Nephron progenitor cell (in vitro differentiated cells): ENCODE measurements at regions not wholly inside any gene's neighbourhood (a gene's known extent, or its start where the extent isn't known, plus 50 kb on each side); places are given as distances from the start of the nearest gene placed in this dataset.

ENCODE experiments used
- DNase-seq: peaks from one replicate; pipeline ENCODE4 v3.0.0; 2021
- H3K27ac Mint-ChIP-seq: 2 replicates; pipeline ENCODE4 v1.8.0; 2021; ENCODE audit warnings: mild to moderate bottlenecking, moderate library complexity, mixed read lengths
- H3K27me3 Mint-ChIP-seq: 2 replicates; pipeline ENCODE4 v1.8.0; 2021; ENCODE audit warnings: mild to moderate bottlenecking, low read depth, mixed read lengths; ENCODE audit not compliant: poor library complexity
- H3K36me3 Mint-ChIP-seq: 2 replicates; pipeline ENCODE4 v1.8.0; 2021; ENCODE audit warnings: low read depth, mixed read lengths
- H3K4me1 Mint-ChIP-seq: 2 replicates; pipeline ENCODE4 v1.8.0; 2021; ENCODE audit warnings: mixed read lengths
- H3K4me3 Mint-ChIP-seq: 2 replicates; pipeline ENCODE4 v1.8.0; 2021; ENCODE audit warnings: mild to moderate bottlenecking, moderate library complexity, mixed read lengths
- H3K9me3 Mint-ChIP-seq: 2 replicates; pipeline ENCODE4 v1.8.0; 2021; ENCODE audit warnings: mild to moderate bottlenecking, moderate library complexity, mixed read lengths
- CTCF ChIP-seq: fragments of 200-600 bp; sonication (generic); IDR thresholded peaks from 2 replicates; pipeline ENCODE4 v1.5.0; 2021; ENCODE audit warnings: antibody characterized with exemption

DNA sequence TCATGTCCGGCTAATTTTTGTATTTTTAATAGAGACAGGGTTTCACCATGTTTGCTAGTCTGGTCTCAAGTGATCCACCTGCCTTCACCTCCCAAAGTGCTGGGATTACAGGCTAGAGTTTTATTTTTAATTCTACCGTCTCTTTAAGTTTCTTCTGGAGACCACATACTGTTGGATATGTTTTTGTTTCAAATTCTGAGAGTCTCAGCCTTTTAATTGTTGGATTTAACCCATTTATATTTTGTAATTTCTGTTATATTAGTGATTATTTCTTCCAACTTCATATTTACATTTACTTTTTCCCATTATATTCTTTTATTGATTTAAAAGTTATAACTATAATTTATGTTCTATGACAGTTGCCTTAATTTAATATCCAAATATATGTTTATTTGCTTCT, 139.4 kb downstream of the BMS1 start:
- no peak for DNase-seq
- peaks cover 14% of the 10 kb centered on the region for H3K4me1 Mint-ChIP-seq
- no peak overlapping the region for H3K27ac Mint-ChIP-seq
- peaks cover 21% of the 10 kb centered on the region for H3K9me3 Mint-ChIP-seq
- no peak overlapping the region for H3K4me3 Mint-ChIP-seq
- TF ChIP-seq CTCF: no peak
- H3K36me3 Mint-ChIP-seq: no peaks in the 10 kb centered on the region
- H3K27me3 Mint-ChIP-seq: peaks cover 8% of the 10 kb centered on the region

DNA sequence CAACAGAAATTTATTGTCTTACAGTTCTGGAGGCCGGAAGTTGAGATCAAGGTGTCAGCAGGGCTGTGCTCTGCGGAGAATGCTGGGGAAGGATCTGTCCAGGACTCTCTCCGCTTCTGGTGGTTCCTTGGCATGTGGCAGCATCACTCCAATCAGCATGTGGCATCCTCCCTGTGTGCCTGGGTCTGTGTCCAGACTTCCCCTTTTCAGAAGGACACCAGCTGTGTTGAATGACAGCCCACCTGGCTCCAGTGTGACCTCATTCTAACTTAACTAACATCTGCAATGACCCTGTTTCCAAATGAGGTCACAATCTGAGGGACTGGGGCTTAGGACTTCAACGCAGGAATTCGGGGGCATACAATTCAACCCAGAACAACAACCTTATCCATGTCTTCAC, 141.9 kb downstream of the BMS1 start:
- no peak for TF ChIP-seq CTCF
- no peak overlapping the region for H3K27ac Mint-ChIP-seq
- H3K36me3 Mint-ChIP-seq: no peaks in the 10 kb centered on the region
- H3K27me3 Mint-ChIP-seq: peaks cover 29% of the 10 kb centered on the region
- no peak for DNase-seq
- no peaks in the 10 kb centered on the region for H3K9me3 Mint-ChIP-seq
- H3K4me3 Mint-ChIP-seq: no peak overlapping the region
- peaks cover 26% of the 10 kb centered on the region for H3K4me1 Mint-ChIP-seq

- H3K27me3 Mint-ChIP-seq: peaks cover 51% of the 10 kb centered on the region
- peak; percentile 88 for DNase-seq
- no peak for TF ChIP-seq CTCF
- no peak overlapping the region for H3K27ac Mint-ChIP-seq
- H3K4me3 Mint-ChIP-seq: no peak overlapping the region
- no peaks in the 10 kb centered on the region for H3K36me3 Mint-ChIP-seq
- H3K4me1 Mint-ChIP-seq: peaks cover 34% of the 10 kb centered on the region
- H3K9me3 Mint-ChIP-seq: no peaks in the 10 kb centered on the region
Measured at GRCh38 chr10:42926843-42927242, 144.2 kb downstream of the BMS1 start.

DNA sequence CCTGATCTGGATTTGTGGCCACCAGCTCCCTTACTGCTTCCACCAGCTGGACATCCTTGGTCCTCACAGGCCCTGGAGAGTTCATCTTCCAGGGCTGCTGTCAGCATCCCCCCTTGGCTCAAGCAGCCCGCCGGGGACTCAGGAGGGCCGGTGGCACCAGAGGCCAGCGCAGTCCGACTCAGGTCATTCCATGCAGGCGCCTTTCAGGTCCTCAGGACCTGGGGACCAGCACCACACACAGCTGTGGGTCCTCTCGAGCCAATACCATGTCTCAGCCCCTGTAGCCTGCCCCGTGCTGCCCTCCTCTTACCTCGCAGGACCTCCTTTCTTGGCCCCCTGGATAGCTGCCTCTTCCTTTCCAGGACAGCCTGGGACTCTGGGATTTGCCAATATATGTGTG, 145.5 kb downstream of the BMS1 start:
- Mint-ChIP-seq H3K36me3 (no peaks in the 10 kb centered on the region), H3K9me3 (no peaks in the 10 kb centered on the region), H3K27ac (no peak overlapping the region), H3K4me3 (no peak overlapping the region), H3K4me1 (peaks cover 43% of the 10 kb centered on the region), H3K27me3 (peaks cover 55% of the 10 kb centered on the region)
- no peak for DNase-seq
- TF ChIP-seq CTCF: no peak

- peaks cover 67% of the 10 kb centered on the region for H3K27me3 Mint-ChIP-seq
Measured at GRCh38 chr10:42929236-42929635, 146.6 kb downstream of the BMS1 start.

More at GRCh38 chr10:42929236-42929635, 146.6 kb downstream of the BMS1 start:
- no peak overlapping the region for H3K27ac Mint-ChIP-seq
- no peaks in the 10 kb centered on the region for H3K9me3 Mint-ChIP-seq
- H3K36me3 Mint-ChIP-seq: no peaks in the 10 kb centered on the region
- peaks cover 52% of the 10 kb centered on the region for H3K4me1 Mint-ChIP-seq
- no peak for TF ChIP-seq CTCF
- no peak overlapping the region for H3K4me3 Mint-ChIP-seq
- DNase-seq: no peak
